H1 (cell line): ENCODE measurements at regions not wholly inside any gene's neighbourhood (a gene's known extent, or its start where the extent isn't known, plus 50 kb on each side); places are given as distances from the start of the nearest gene placed in this dataset.

Source experiments
- CTCF ChIA-PET: fragments of 300-600 bp; sonication (Branson Sonifier 250); formaldehyde crosslinking; loops from one replicate; lab custom pipeline; 2021; ENCODE audit not compliant: partially characterized antibody; lab: Charles Lee
- POLR2A ChIA-PET: fragments of 300-600 bp; sonication (Branson Sonifier 250); formaldehyde crosslinking; loops from one replicate; lab custom pipeline; 2021; ENCODE audit warnings: inconsistent platforms; ENCODE audit not compliant: partially characterized antibody; lab: Charles Lee
- DNase-seq, 2 experiments: peaks; one replicate each; pipeline versions ENCODE4 v3.0.0 to v3.0.0-alpha.2; 2010 to 2022; ENCODE audit warnings: low spot score in 2 of 2, low read depth in 1 of 2, mixed read lengths in 1 of 2
- FAIRE-seq: peaks from 2 replicates; lab custom pipeline; 2011; peaks lifted over from hg19 to GRCh38; lab: Jason Lieb, UNC
- H2AFZ ChIP-seq: 2 replicates; pipeline ENCODE4 v1.8.1; 2012; ENCODE audit warnings: low read length, inconsistent platforms
- H2AK5ac ChIP-seq: 2 replicates; pipeline ENCODE4 v1.6.1; 2013; ENCODE audit warnings: low read depth, low read length
- H2BK120ac ChIP-seq: replicated peaks from 2 replicates; pipeline ENCODE3; 2013; ENCODE audit warnings: low read depth, low read length, inconsistent platforms
- H2BK12ac ChIP-seq: 2 replicates; pipeline ENCODE4 v1.6.1; 2013; ENCODE audit warnings: low read depth, low read length
- H2BK15ac ChIP-seq: 2 replicates; pipeline ENCODE4 v1.6.1; 2013; ENCODE audit warnings: low read length
- H2BK20ac ChIP-seq: 2 replicates; pipeline ENCODE4 v1.6.1; 2013; ENCODE audit warnings: low read length
- H2BK5ac ChIP-seq: 2 replicates; pipeline ENCODE4 v1.6.1; 2013; ENCODE audit warnings: low read depth, low read length
- H3K14ac ChIP-seq: 2 replicates; pipeline ENCODE4 v1.6.1; 2013; ENCODE audit warnings: inconsistent platforms; ENCODE audit not compliant: insufficient read length
- H3K18ac ChIP-seq: 2 replicates; pipeline ENCODE4 v1.6.1; 2013; ENCODE audit warnings: low read length; ENCODE audit errors: extremely low read depth
- H3K23ac ChIP-seq: 2 replicates; pipeline ENCODE4 v1.6.1; 2013; ENCODE audit warnings: inconsistent platforms; ENCODE audit not compliant: insufficient read length
- H3K23me2 ChIP-seq: 2 replicates; pipeline ENCODE4 v1.6.1; 2013; ENCODE audit warnings: low read depth, low read length
- H3K27ac ChIP-seq: 2 replicates; pipeline ENCODE4 v1.6.1; 2011; ENCODE audit warnings: low read depth, low read length, inconsistent platforms
- H3K27me3 ChIP-seq, 4 experiments: replicated peaks in 1 of 4; 1 replicate in 1 of 4; 2 replicates in 3 of 4; pipeline versions ENCODE4 v1.6.1 to v1.8.1; 2011 to 2013; ENCODE audit warnings: low read length in 3 of 4, mild to moderate bottlenecking in 3 of 4, inconsistent platforms in 2 of 4, mixed read lengths in 2 of 4, moderate library complexity in 1 of 4; ENCODE audit not compliant: control insufficient read depth in 3 of 4, insufficient read depth in 3 of 4; ENCODE audit errors: extremely low read depth in 1 of 4
- H3K36me3 ChIP-seq, 4 experiments: 2 replicates each; pipeline versions ENCODE4 v1.6.1 to v1.8.1; 2011 to 2013; ENCODE audit warnings: mild to moderate bottlenecking in 4 of 4, low read length in 3 of 4, moderate library complexity in 2 of 4, control low read depth in 1 of 4, inconsistent platforms in 1 of 4; ENCODE audit not compliant: insufficient read depth in 4 of 4, control insufficient read depth in 2 of 4
- H3K4ac ChIP-seq: replicated peaks from 2 replicates; pipeline ENCODE3; 2013; ENCODE audit warnings: low read length, low read depth, mixed read lengths, inconsistent platforms; ENCODE audit not compliant: insufficient read length
- H3K4me1 ChIP-seq, 4 experiments: replicated peaks in 1 of 4; 1 replicate in 1 of 4; 2 replicates in 3 of 4; pipeline versions ENCODE4 v1.6.1 to v1.8.1; 2011 to 2013; ENCODE audit warnings: low read length in 3 of 4, inconsistent platforms in 2 of 4, mixed read lengths in 1 of 4; ENCODE audit not compliant: insufficient read depth in 4 of 4, control insufficient read depth in 3 of 4
- H3K4me2 ChIP-seq, 2 experiments: 2 replicates each; pipeline versions ENCODE4 v1.6.1 to v1.8.1; 2011 to 2013; ENCODE audit warnings: low read depth in 2 of 2, low read length in 2 of 2, control low read depth in 1 of 2, inconsistent platforms in 1 of 2, mild to moderate bottlenecking in 1 of 2; ENCODE audit not compliant: insufficient read depth in 1 of 2
- H3K4me3 ChIP-seq, 4 experiments: fragments of 200-600, 300-600 bp in 1 of 4; sonication (generic), shearing (Covaris generic), sonication (Bioruptor Twin) in 1 of 4; 2 replicates each; pipeline versions ENCODE4 v1.5.1 to v1.8.1; 2011 to 2016; ENCODE audit warnings: low read length in 4 of 4, low read depth in 3 of 4, control low read depth in 2 of 4, inconsistent platforms in 2 of 4, mild to moderate bottlenecking in 2 of 4, mixed read lengths in 1 of 4, moderate library complexity in 1 of 4; ENCODE audit not compliant: insufficient read depth in 2 of 4; ENCODE audit errors: extremely low read depth in 1 of 4
- H3K56ac ChIP-seq: replicated peaks from 2 replicates; pipeline ENCODE3; 2013; ENCODE audit warnings: low read depth, mild to moderate bottlenecking, mixed read lengths, low read length, inconsistent platforms; ENCODE audit not compliant: insufficient read length
- H3K79me1 ChIP-seq: 2 replicates; pipeline ENCODE4 v1.6.1; 2013; ENCODE audit warnings: low read depth, low read length, control low read depth
- H3K79me2 ChIP-seq, 2 experiments: 2 replicates each; pipeline versions ENCODE4 v1.6.1 to v1.8.1; 2012 to 2013; ENCODE audit warnings: low read length in 2 of 2, mild to moderate bottlenecking in 2 of 2, inconsistent platforms in 1 of 2; ENCODE audit not compliant: insufficient read depth in 2 of 2, control insufficient read depth in 1 of 2
- H3K9ac ChIP-seq, 4 experiments: replicated peaks in 1 of 4; 1 replicate in 1 of 4; 2 replicates in 3 of 4; pipeline versions ENCODE4 v1.6.1 to v1.8.1; 2011 to 2013; ENCODE audit warnings: low read depth in 3 of 4, low read length in 3 of 4, control low read depth in 2 of 4, mild to moderate bottlenecking in 2 of 4, moderate library complexity in 2 of 4, inconsistent platforms in 1 of 4; ENCODE audit errors: extremely low read depth in 1 of 4
- H3K9me3 ChIP-seq, 2 experiments: 2 replicates each; pipeline versions ENCODE4 v1.6.1 to v1.8.1; 2012 to 2013; ENCODE audit warnings: mild to moderate bottlenecking in 2 of 2, moderate library complexity in 2 of 2, control low read depth in 1 of 2, inconsistent platforms in 1 of 2, low read depth in 1 of 2, low read length in 1 of 2, mixed read lengths in 1 of 2; ENCODE audit not compliant: insufficient read depth in 2 of 2
- H4K20me1 ChIP-seq, 2 experiments: replicated peaks in 1 of 2; 2 replicates each; pipeline versions ENCODE3 to v1.8.1; 2011 to 2013; ENCODE audit warnings: inconsistent platforms in 2 of 2, low read length in 2 of 2, mild to moderate bottlenecking in 1 of 2; ENCODE audit not compliant: insufficient read depth in 2 of 2, control insufficient read depth in 1 of 2
- H4K5ac ChIP-seq: 2 replicates; pipeline ENCODE4 v1.6.1; 2013; ENCODE audit warnings: low read length, low read depth, mixed read lengths, inconsistent platforms; ENCODE audit not compliant: insufficient read length
- H4K8ac ChIP-seq: 2 replicates; pipeline ENCODE4 v1.8.0; 2013; ENCODE audit warnings: mild to moderate bottlenecking, moderate library complexity, low read length, inconsistent platforms; ENCODE audit not compliant: insufficient read depth; ENCODE audit errors: extremely low read depth
- H4K91ac ChIP-seq: replicated peaks from 2 replicates; pipeline ENCODE3; 2013; ENCODE audit warnings: low read length, mixed read lengths, inconsistent platforms; ENCODE audit not compliant: insufficient read length
- BCL11A ChIP-seq, 2 experiments: IDR thresholded peaks; one replicate each; pipeline ENCODE4 v1.6.1; 2011; ENCODE audit warnings: low read depth in 2 of 2, low read length in 2 of 2, mild to moderate bottlenecking in 2 of 2
- BRCA1 ChIP-seq: IDR thresholded peaks from 2 replicates; pipeline ENCODE4 v1.6.1; 2012; ENCODE audit warnings: low read depth, low read length, improper control_type of control experiment
- GTF2F1 ChIP-seq: IDR thresholded peaks from 2 replicates; pipeline ENCODE4 v1.6.1; 2012; ENCODE audit warnings: low read depth, low read length, improper control_type of control experiment, borderline replicate concordance
- HDAC2 ChIP-seq, 2 experiments: fragments of 300-600 bp in 1 of 2; sonication (generic) in 1 of 2; IDR thresholded peaks; 2 replicates each; pipeline ENCODE4 v1.6.1; 2011 to 2012; ENCODE audit warnings: low read depth in 2 of 2, low read length in 2 of 2, mild to moderate bottlenecking in 2 of 2, moderate library complexity in 2 of 2, borderline replicate concordance in 1 of 2, inconsistent platforms in 1 of 2
- JUN ChIP-seq: IDR thresholded peaks from 2 replicates; pipeline ENCODE4 v1.6.1; 2011; ENCODE audit warnings: low read depth, mild to moderate bottlenecking, improper control_type of control experiment, low read length
- MAX ChIP-seq: IDR thresholded peaks from 2 replicates; pipeline ENCODE4 v1.6.1; 2012; ENCODE audit warnings: inconsistent platforms
- NANOG ChIP-seq: IDR thresholded peaks from 2 replicates; pipeline ENCODE4 v1.6.1; 2011; ENCODE audit warnings: low read length, low read depth, mild to moderate bottlenecking, inconsistent platforms; ENCODE audit not compliant: insufficient read depth, poor library complexity, severe bottlenecking
- NRF1 ChIP-seq: IDR thresholded peaks from 2 replicates; pipeline ENCODE4 v1.6.1; 2011; ENCODE audit warnings: mild to moderate bottlenecking, low read depth, low read length, improper control_type of control experiment
- PHF8 ChIP-seq: fragments of 200-600 bp; sonication (generic); conservative IDR thresholded peaks from 2 replicates; pipeline ENCODE4 v1.7.1; 2012; ENCODE audit warnings: low read depth, mild to moderate bottlenecking, inconsistent platforms, low read length, moderate library complexity
- RFX5 ChIP-seq: IDR thresholded peaks from 2 replicates; pipeline ENCODE4 v1.6.1; 2011; ENCODE audit warnings: low read depth, low read length, improper control_type of control experiment, borderline replicate concordance
- SIN3A ChIP-seq, 2 experiments: IDR thresholded peaks in 1 of 2; conservative IDR thresholded peaks in 1 of 2; 2 replicates each; pipeline ENCODE4 v1.6.1; 2011 to 2012; ENCODE audit warnings: low read length in 2 of 2, improper control_type of control experiment in 1 of 2, low read depth in 1 of 2, mild to moderate bottlenecking in 1 of 2
- SIX5 ChIP-seq: IDR thresholded peaks from 2 replicates; pipeline ENCODE4 v1.6.1; 2011; ENCODE audit warnings: mild to moderate bottlenecking, low read depth, low read length
- SRF ChIP-seq: IDR thresholded peaks from 2 replicates; pipeline ENCODE4 v1.6.1; 2011; ENCODE audit warnings: mild to moderate bottlenecking, low read depth, low read length, moderate library complexity
- TCF12 ChIP-seq: IDR thresholded peaks from 2 replicates; pipeline ENCODE4 v1.6.1; 2011; ENCODE audit warnings: low read depth, mild to moderate bottlenecking, low read length
- TEAD4 ChIP-seq: IDR thresholded peaks from 2 replicates; pipeline ENCODE4 v1.6.1; 2012; ENCODE audit warnings: low read depth, low read length, inconsistent platforms, mixed read lengths
- WGBS, 2 experiments: shearing (Covaris generic) in 1 of 2; methylation state at CpG; one replicate each; pipeline versions ENCODE4 v1.1.6 to v1.1.7; 2013 to 2015; ENCODE audit warnings: low lambda C conversion rate in 2 of 2, mixed read lengths in 2 of 2, inconsistent platforms in 1 of 2, low coverage in 1 of 2, missing lambda C conversion rate in 1 of 2; ENCODE audit not compliant: insufficient replicate concordance in 2 of 2, insufficient coverage in 1 of 2, insufficient read length in 1 of 2; ENCODE audit errors: extremely low coverage in 1 of 2, missing lambda C conversion rate in 1 of 2; 5-methylcytosine and 5-hydroxymethylcytosine counted together

DNA sequence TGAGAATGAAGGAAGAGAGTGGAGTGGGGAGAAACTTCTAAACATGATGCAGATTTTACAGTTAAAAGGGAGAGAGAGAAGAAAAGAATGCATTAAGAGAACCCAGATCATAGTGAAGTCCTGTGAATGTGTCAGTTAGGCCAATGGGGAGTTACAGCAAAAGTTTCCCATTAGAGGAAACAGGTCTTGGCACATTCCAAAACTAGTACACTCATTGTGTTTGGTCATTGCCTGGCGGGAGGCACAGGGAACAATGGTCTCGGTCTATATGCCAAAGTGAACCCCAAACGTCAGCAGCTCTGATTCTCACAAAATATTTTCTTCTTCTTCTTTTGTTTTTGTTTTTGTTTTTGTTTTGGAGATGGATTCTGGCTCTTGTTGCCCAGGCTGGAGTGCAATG lies 284.5 kb upstream of the CTSO start:
- Histone ChIP-seq H3K9ac (no peak overlapping the region), H2BK20ac (no peak overlapping the region), H3K79me1 (no peaks in the 10 kb centered on the region), H2BK5ac (no peak overlapping the region), H4K8ac (no peak overlapping the region), H3K56ac (no peak overlapping the region), H3K36me3 (no peaks in the 10 kb centered on the region), H3K27ac (no peak overlapping the region), H4K5ac (no peak overlapping the region), H3K27me3 (no peaks in the 10 kb centered on the region), H3K4me3 (no peak overlapping the region), H3K23me2 (no peaks in the 10 kb centered on the region), H2BK120ac (no peak overlapping the region), H4K20me1 (no peaks in the 10 kb centered on the region), H4K91ac (no peak overlapping the region), H3K9me3 (no peaks in the 10 kb centered on the region), H3K18ac (no peak overlapping the region), H3K14ac (no peak overlapping the region), H2BK12ac (no peak overlapping the region), H3K4me1 (no peaks in the 10 kb centered on the region), H3K4ac (no peak overlapping the region), H2BK15ac (no peak overlapping the region), H2AFZ (no peak overlapping the region), H3K79me2 (no peaks in the 10 kb centered on the region), H2AK5ac (no peak overlapping the region), H3K23ac (no peak overlapping the region), H3K4me2 (no peak overlapping the region)
- FAIRE-seq (no peak), DNase-seq (no peak)
- ChIA-PET CTCF (no interaction called here), POLR2A (no interaction called here)
- WGBS, 2 experiments = 69% methylated on average over 3 of the region's 3 CpGs; no CpG with 5 or more reads in 1 of the 2 experiments
- TF ChIP-seq NANOG = no peak
- TF ChIP-seq NRF1 = no peak
- no peak for TF ChIP-seq SIX5
- no peak for TF ChIP-seq JUN
- TF ChIP-seq BRCA1 = no peak
- TF ChIP-seq MAX = no peak
- TF ChIP-seq TEAD4 = no peak
- no peak for TF ChIP-seq GTF2F1
- no peak for TF ChIP-seq RFX5
- no peak for TF ChIP-seq TCF12
- TF ChIP-seq SRF = no peak
- TF ChIP-seq HDAC2 (IDR thresholded peaks at IDR 0.05; ENCODE audit: borderline replicate concordance in 1 of 2, low read depth in 2 of 2, low read length in 2 of 2) = no peak
- TF ChIP-seq SIN3A (conservative IDR thresholded peaks at IDR 0.05 in 1 of 2, IDR thresholded peaks at IDR 0.05 in 1 of 2; ENCODE audit: low read depth in 1 of 2, low read length in 2 of 2) = no peak
- TF ChIP-seq PHF8 = no peak
- TF ChIP-seq BCL11A (IDR thresholded peaks at IDR 0.05; ENCODE audit: low read depth in 2 of 2, low read length in 2 of 2) = no peak
